IMR-90 (cell line): ENCODE measurements at regions not wholly inside any gene's neighbourhood (a gene's known extent, or its start where the extent isn't known, plus 50 kb on each side); places are given as distances from the start of the nearest gene placed in this dataset.

Experiments used
- ATAC-seq: fragments of 200-7000 bp; cut with Tn5 transposase; 2 replicates; pipeline ENCODE4 v1.9.1; 2020; ENCODE audit warnings: low read depth, mild to moderate bottlenecking, moderate library complexity
- BruUV-seq: library from RNA; stranded (reverse); fragments of 400-500 nt; replicated peaks from 2 replicates; lab custom pipeline; 2021; lab: Mats Ljungman, UMichigan
- CTCF ChIA-PET: fragments of 300-600 bp; formaldehyde crosslinking; extraction: SDS; loops from one replicate; lab custom pipeline; 2021; ENCODE audit warnings: antibody characterized with exemption; lab: Yijun Ruan, JAX
- POLR2A ChIA-PET: fragments of 300-600 bp; sonication (Branson Sonifier 250); formaldehyde crosslinking; loops from one replicate; lab custom pipeline; 2022; ENCODE audit warnings: antibody characterized with exemption; ENCODE audit not compliant: unreplicated experiment; lab: Charles Lee
- DNase-seq: peaks from one replicate; pipeline ENCODE4 v3.0.0; 2013
- H2AFZ ChIP-seq: replicated peaks from 2 replicates; pipeline ENCODE3; 2013; ENCODE audit warnings: low read length, mild to moderate bottlenecking; ENCODE audit not compliant: poor library complexity
- H2AK5ac ChIP-seq: 2 replicates; pipeline ENCODE4 v1.6.1; 2013; ENCODE audit warnings: low read depth, low read length, inconsistent platforms
- H2AK9ac ChIP-seq: replicated peaks from 2 replicates; pipeline ENCODE3; 2013; ENCODE audit warnings: mild to moderate bottlenecking, low read depth, low read length, moderate library complexity; ENCODE audit not compliant: poor library complexity
- H2BK120ac ChIP-seq: 2 replicates; pipeline ENCODE4 v1.6.1; 2013; ENCODE audit warnings: low read depth, low read length, inconsistent platforms
- H2BK15ac ChIP-seq: 3 replicates; pipeline ENCODE4 v1.6.1; 2013; ENCODE audit warnings: low read depth, low read length, inconsistent platforms
- H2BK20ac ChIP-seq: 2 replicates; pipeline ENCODE4 v1.6.1; 2013; ENCODE audit warnings: low read depth, mild to moderate bottlenecking, inconsistent platforms, low read length, moderate library complexity
- H2BK5ac ChIP-seq: 2 replicates; pipeline ENCODE4 v1.6.1; 2013; ENCODE audit warnings: mild to moderate bottlenecking, low read depth, low read length, inconsistent platforms; ENCODE audit not compliant: poor library complexity, severe bottlenecking
- H3K14ac ChIP-seq: replicated peaks from 2 replicates; pipeline ENCODE4 v1.6.1; 2013; ENCODE audit warnings: low read depth, low read length, inconsistent platforms
- H3K18ac ChIP-seq: 2 replicates; pipeline ENCODE4 v1.6.1; 2013; ENCODE audit warnings: low read depth, low read length, control low read depth
- H3K23ac ChIP-seq: 2 replicates; pipeline ENCODE4 v1.6.1; 2013; ENCODE audit warnings: low read depth, low read length, inconsistent platforms
- H3K27ac ChIP-seq: 2 replicates; pipeline ENCODE4 v1.5.1; 2013; ENCODE audit warnings: mild to moderate bottlenecking, control low read depth, low read length; ENCODE audit not compliant: insufficient read depth
- H3K27me3 ChIP-seq: 2 replicates; pipeline ENCODE4 v1.6.1; 2013; ENCODE audit warnings: low read length; ENCODE audit not compliant: control insufficient read depth, insufficient read depth
- H3K36me3 ChIP-seq: 2 replicates; pipeline ENCODE4 v1.6.1; 2013; ENCODE audit warnings: low read length, mixed read lengths; ENCODE audit not compliant: control insufficient read depth, insufficient read depth
- H3K4ac ChIP-seq: 2 replicates; pipeline ENCODE4 v1.6.1; 2013; ENCODE audit warnings: low read depth, low read length, inconsistent platforms
- H3K4me1 ChIP-seq: 2 replicates; pipeline ENCODE4 v1.6.1; 2013; ENCODE audit warnings: low read length, mixed read lengths; ENCODE audit not compliant: control insufficient read depth, insufficient read depth
- H3K4me2 ChIP-seq: 2 replicates; pipeline ENCODE4 v1.6.1; 2013; ENCODE audit warnings: low read depth, mild to moderate bottlenecking, control low read depth, low read length, moderate library complexity
- H3K4me3 ChIP-seq: 2 replicates; pipeline ENCODE4 v1.5.1; 2013; ENCODE audit warnings: low read depth, mild to moderate bottlenecking, control low read depth, low read length, moderate library complexity; ENCODE audit not compliant: insufficient read depth
- H3K56ac ChIP-seq: 2 replicates; pipeline ENCODE4 v1.6.1; 2013; ENCODE audit warnings: low read length, inconsistent platforms; ENCODE audit not compliant: insufficient read depth; ENCODE audit errors: extremely low read depth
- H3K79me1 ChIP-seq, 2 experiments: 2 replicates each; pipeline ENCODE4 v1.6.1; 2013; ENCODE audit warnings: low read length in 2 of 2, inconsistent platforms in 1 of 2, low read depth in 1 of 2
- H3K9ac ChIP-seq: 2 replicates; pipeline ENCODE4 v1.6.1; 2013; ENCODE audit warnings: low read depth, low read length, control low read depth
- H3K9me1 ChIP-seq: 2 replicates; pipeline ENCODE4 v1.6.1; 2013; ENCODE audit warnings: low read length, inconsistent platforms; ENCODE audit not compliant: insufficient read depth
- H3K9me3 ChIP-seq: 2 replicates; pipeline ENCODE4 v1.6.1; 2013; ENCODE audit warnings: low read length; ENCODE audit not compliant: control insufficient read depth, insufficient read depth
- H4K20me1 ChIP-seq: 2 replicates; pipeline ENCODE4 v1.6.1; 2013; ENCODE audit warnings: low read length, inconsistent platforms; ENCODE audit not compliant: insufficient read depth
- H4K5ac ChIP-seq: 2 replicates; pipeline ENCODE4 v1.6.1; 2013; ENCODE audit warnings: mild to moderate bottlenecking, low read depth, low read length, control low read depth
- H4K8ac ChIP-seq, 2 experiments: 2 replicates each; pipeline ENCODE4 v1.6.1; 2013; ENCODE audit warnings: low read depth in 2 of 2, low read length in 2 of 2, control low read depth in 1 of 2, inconsistent platforms in 1 of 2
- H4K91ac ChIP-seq: 2 replicates; pipeline ENCODE4 v1.6.1; 2013; ENCODE audit warnings: low read depth, low read length, inconsistent platforms; ENCODE audit not compliant: insufficient read depth
- BHLHE40 ChIP-seq: fragments of 150-350 bp; IDR thresholded peaks from 2 replicates; pipeline ENCODE4 v1.6.1; 2016; ENCODE audit warnings: mild to moderate bottlenecking, low read depth, low read length
- CEBPB ChIP-seq: IDR thresholded peaks from 2 replicates; pipeline ENCODE4 v1.6.1; 2012; ENCODE audit warnings: low read depth, low read length, improper control_type of control experiment
- CHD1 ChIP-seq: IDR thresholded peaks from 2 replicates; pipeline ENCODE4 v1.6.1; 2012; ENCODE audit warnings: low read depth, low read length, improper control_type of control experiment
- FOS ChIP-seq: fragments of 150-350 bp; IDR thresholded peaks from 2 replicates; pipeline ENCODE4 v1.6.1; 2016; ENCODE audit warnings: low read depth, low read length
- MAFK ChIP-seq: IDR thresholded peaks from 2 replicates; pipeline ENCODE4 v1.6.1; 2012; ENCODE audit warnings: low read depth, low read length, improper control_type of control experiment
- MAZ ChIP-seq: IDR thresholded peaks from 2 replicates; pipeline ENCODE4 v1.6.1; 2012; ENCODE audit warnings: low read depth, mild to moderate bottlenecking, low read length, improper control_type of control experiment, moderate library complexity, borderline replicate concordance
- MXI1 ChIP-seq: IDR thresholded peaks from 2 replicates; pipeline ENCODE4 v1.6.1; 2012; ENCODE audit warnings: low read depth, mild to moderate bottlenecking, low read length, moderate library complexity, borderline replicate concordance
- NFE2L2 ChIP-seq: fragments of 150-350 bp; IDR thresholded peaks from 2 replicates; pipeline ENCODE4 v1.6.1; 2016; ENCODE audit warnings: low read depth, mild to moderate bottlenecking, low read length
- POLR2A ChIP-seq: IDR thresholded peaks from 2 replicates; pipeline ENCODE4 v1.6.1; 2012; ENCODE audit warnings: mild to moderate bottlenecking, low read depth, low read length
- RAD21 ChIP-seq: IDR thresholded peaks from 2 replicates; pipeline ENCODE4 v1.6.1; 2012; ENCODE audit warnings: low read length, improper control_type of control experiment
- RCOR1 ChIP-seq: IDR thresholded peaks from 2 replicates; pipeline ENCODE4 v1.6.1; 2012; ENCODE audit warnings: mild to moderate bottlenecking, low read length, improper control_type of control experiment; ENCODE audit not compliant: insufficient replicate concordance
- RFX5 ChIP-seq: IDR thresholded peaks from 2 replicates; pipeline ENCODE4 v1.8.0; 2012; ENCODE audit warnings: low read depth, mild to moderate bottlenecking, low read length, moderate library complexity
- SMC3 ChIP-seq: fragments of 150-350 bp; IDR thresholded peaks from 2 replicates; pipeline ENCODE4 v1.6.1; 2016; ENCODE audit warnings: low read depth, mild to moderate bottlenecking, antibody characterized with exemption, low read length, moderate library complexity
- WGBS, 2 experiments: methylation state at CpG; one replicate each; pipeline versions ENCODE4 v1.1.5 to v1.1.7; 2013; ENCODE audit warnings: missing lambda C conversion rate in 2 of 2; ENCODE audit not compliant: insufficient read length in 1 of 2; ENCODE audit errors: extremely low coverage in 2 of 2; 5-methylcytosine and 5-hydroxymethylcytosine counted together
- dilution Hi-C: fragments of 300-500 bp; cut with HindIII; formaldehyde crosslinking; loops from one replicate; pipeline ENCODE4 v1.14.3; 2018; ENCODE audit warnings: low sequenced_read_pairs; ENCODE audit not compliant: unreplicated experiment
- in situ Hi-C: fragments of 300-500 bp; cut with MboI; formaldehyde crosslinking; loops from 3 replicates; pipeline ENCODE4 v1.14.3; 2019; ENCODE audit warnings: low sequenced_read_pairs, inconsistent platforms, mixed read lengths
- intact Hi-C: fragments of 100-400 bp; cut with micrococcal nuclease; formaldehyde crosslinking; loops from 2 replicates; pipeline ENCODE4 v1.10.0; 2022
- TF ChIP-seq, protein P1 (sequence below): fragments of 150-350 bp; IDR thresholded peaks from 2 replicates; pipeline ENCODE4 v1.6.1; 2016; ENCODE audit warnings: low read depth, mild to moderate bottlenecking, low read length, moderate library complexity, borderline replicate concordance
- TF ChIP-seq, protein P2 (sequence below): fragments of 150-350 bp; IDR thresholded peaks from 2 replicates; pipeline ENCODE4 v1.6.1; 2017; ENCODE audit warnings: mild to moderate bottlenecking, antibody characterized with exemption, low read length, low read depth
- TF ChIP-seq, protein P3 (sequence below): conservative IDR thresholded peaks from 2 replicates; pipeline ENCODE4 v1.5.1; 2012; ENCODE audit warnings: mild to moderate bottlenecking, low read depth, low read length, improper control_type of control experiment

DNA sequence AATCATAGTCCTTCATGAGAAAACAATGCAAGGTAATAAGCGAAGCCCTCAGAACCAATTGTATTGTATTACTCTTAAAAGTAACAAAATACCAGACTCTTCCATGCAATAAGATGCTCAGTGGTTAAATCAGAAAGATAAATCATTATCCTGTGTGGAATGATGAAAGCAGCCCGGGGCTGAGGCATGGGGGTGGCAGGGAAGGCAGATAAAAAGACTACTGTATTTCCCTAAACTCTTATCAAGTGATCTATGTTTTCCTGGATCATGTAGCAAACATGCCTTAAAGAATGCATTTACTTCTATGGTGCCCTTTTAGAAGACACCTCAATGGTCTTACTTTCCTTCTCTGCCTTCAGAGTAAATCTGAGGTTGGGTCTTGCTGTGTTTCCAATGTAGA is 105.6 kb upstream of the DAPK1 start:
- Histone ChIP-seq H3K79me1 (no peaks in the 10 kb centered on the region), H3K9me1 (no peaks in the 10 kb centered on the region), H3K9me3 (no peaks in the 10 kb centered on the region), H2BK120ac (no peak overlapping the region), H3K4me3 (no peak overlapping the region), H3K4ac (no peak overlapping the region), H2AK9ac (no peak overlapping the region), H2AFZ (no peak overlapping the region), H3K9ac (no peak overlapping the region), H3K18ac (no peak overlapping the region), H2BK20ac (no peak overlapping the region), H3K4me1 (no peaks in the 10 kb centered on the region), H3K4me2 (no peak overlapping the region), H3K27ac (no peak overlapping the region), H4K91ac (no peak overlapping the region), H3K23ac (no peak overlapping the region), H2AK5ac (no peak overlapping the region), H3K36me3 (no peaks in the 10 kb centered on the region), H3K14ac (no peak overlapping the region), H4K8ac (no peak overlapping the region), H3K56ac (no peak overlapping the region), H2BK5ac (no peak overlapping the region), H4K20me1 (no peaks in the 10 kb centered on the region), H4K5ac (no peak overlapping the region), H2BK15ac (no peak overlapping the region), H3K27me3 (peaks cover 3% of the 10 kb centered on the region)
- ATAC-seq (no peak), DNase-seq (no peak)
- in situ Hi-C loops (no loop called here), intact Hi-C loops (no loop called here), dilution Hi-C loops (no loop called here)
- no peak for TF ChIP-seq FOS
- TF ChIP-seq BHLHE40, result no peak
- TF ChIP-seq, protein P1, sequence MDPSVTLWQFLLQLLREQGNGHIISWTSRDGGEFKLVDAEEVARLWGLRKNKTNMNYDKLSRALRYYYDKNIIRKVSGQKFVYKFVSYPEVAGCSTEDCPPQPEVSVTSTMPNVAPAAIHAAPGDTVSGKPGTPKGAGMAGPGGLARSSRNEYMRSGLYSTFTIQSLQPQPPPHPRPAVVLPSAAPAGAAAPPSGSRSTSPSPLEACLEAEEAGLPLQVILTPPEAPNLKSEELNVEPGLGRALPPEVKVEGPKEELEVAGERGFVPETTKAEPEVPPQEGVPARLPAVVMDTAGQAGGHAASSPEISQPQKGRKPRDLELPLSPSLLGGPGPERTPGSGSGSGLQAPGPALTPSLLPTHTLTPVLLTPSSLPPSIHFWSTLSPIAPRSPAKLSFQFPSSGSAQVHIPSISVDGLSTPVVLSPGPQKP, result no peak
- TF ChIP-seq POLR2A, result no peak
- TF ChIP-seq, protein P2, sequence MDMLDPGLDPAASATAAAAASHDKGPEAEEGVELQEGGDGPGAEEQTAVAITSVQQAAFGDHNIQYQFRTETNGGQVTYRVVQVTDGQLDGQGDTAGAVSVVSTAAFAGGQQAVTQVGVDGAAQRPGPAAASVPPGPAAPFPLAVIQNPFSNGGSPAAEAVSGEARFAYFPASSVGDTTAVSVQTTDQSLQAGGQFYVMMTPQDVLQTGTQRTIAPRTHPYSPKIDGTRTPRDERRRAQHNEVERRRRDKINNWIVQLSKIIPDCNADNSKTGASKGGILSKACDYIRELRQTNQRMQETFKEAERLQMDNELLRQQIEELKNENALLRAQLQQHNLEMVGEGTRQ, result no peak
- TF ChIP-seq MXI1, result no peak
- no peak for TF ChIP-seq MAFK
- TF ChIP-seq CEBPB, result no peak
- no peak for TF ChIP-seq RAD21
- TF ChIP-seq, protein P3, sequence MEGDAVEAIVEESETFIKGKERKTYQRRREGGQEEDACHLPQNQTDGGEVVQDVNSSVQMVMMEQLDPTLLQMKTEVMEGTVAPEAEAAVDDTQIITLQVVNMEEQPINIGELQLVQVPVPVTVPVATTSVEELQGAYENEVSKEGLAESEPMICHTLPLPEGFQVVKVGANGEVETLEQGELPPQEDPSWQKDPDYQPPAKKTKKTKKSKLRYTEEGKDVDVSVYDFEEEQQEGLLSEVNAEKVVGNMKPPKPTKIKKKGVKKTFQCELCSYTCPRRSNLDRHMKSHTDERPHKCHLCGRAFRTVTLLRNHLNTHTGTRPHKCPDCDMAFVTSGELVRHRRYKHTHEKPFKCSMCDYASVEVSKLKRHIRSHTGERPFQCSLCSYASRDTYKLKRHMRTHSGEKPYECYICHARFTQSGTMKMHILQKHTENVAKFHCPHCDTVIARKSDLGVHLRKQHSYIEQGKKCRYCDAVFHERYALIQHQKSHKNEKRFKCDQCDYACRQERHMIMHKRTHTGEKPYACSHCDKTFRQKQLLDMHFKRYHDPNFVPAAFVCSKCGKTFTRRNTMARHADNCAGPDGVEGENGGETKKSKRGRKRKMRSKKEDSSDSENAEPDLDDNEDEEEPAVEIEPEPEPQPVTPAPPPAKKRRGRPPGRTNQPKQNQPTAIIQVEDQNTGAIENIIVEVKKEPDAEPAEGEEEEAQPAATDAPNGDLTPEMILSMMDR, result no peak
- TF ChIP-seq SMC3, result no peak
- no peak for TF ChIP-seq NFE2L2
- TF ChIP-seq MAZ, result no peak
- TF ChIP-seq CHD1, result no peak
- TF ChIP-seq RFX5, result no peak
- TF ChIP-seq RCOR1, result no peak
- POLR2A ChIA-PET, result no interaction called here
- CTCF ChIA-PET, result no interaction called here
- no TSS peak for BruUV-seq
- WGBS, 2 experiments, result no CpG with 5 or more reads among the region's 2 CpGs
